NCI-H82 treated with DMSO at 0.1 percent for 48 hours (cell line): ENCODE measurements at regions not wholly inside any gene's neighbourhood (a gene's known extent, or its start where the extent isn't known, plus 50 kb on each side); places are given as distances from the start of the nearest gene placed in this dataset.
"Not testable (repeated sequence)": the region's sequence is repeated elsewhere in the genome, so short reads cannot be mapped to it uniquely, and the experiment has no call there.

Source experiments
- DNase-seq: peaks from one replicate; lab custom pipeline; 2025; ENCODE audit not compliant: unreplicated experiment; lab: John Stamatoyannopoulos, UW

DNA sequence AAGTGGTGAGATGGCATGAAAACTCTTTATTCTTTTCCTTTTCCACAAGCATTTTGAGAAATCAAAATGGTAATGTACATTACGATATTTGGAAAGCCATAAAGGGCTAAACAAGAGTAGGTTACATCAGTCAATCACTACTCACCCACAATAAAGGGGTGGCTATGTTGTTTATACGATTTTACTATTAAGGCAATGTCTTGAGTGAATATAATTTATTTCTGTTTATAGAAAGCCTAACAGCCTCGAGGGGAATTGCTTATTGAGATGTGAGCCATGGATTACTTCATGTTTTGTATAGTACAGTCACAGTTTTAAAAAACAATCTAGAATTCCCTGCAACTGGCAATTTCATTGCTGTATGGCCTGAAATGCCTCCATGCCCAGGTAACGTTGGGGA lies 237.5 kb upstream of the RBBP8 start:
- DNase-seq: no peak

DNA sequence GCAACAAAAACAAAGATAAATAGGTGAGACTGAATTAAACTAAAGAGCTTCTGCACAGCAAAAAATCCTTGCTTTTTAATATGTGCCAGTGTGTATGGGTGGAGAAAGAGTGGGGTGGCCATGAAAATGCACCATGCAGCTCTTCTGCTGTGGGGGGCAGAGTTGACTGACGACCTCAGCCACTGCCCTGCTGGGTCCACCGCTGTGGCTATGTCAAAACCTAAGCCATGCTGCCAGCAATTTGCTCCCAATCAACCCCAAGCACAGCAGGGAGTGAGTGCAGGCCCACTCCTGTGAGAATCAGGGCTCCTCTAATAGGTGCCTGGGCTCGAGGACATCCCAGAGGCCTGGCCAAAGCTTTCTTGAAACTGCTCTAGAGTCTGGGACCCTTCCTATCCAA lies 235.6 kb upstream of the RBBP8 start:
- no peak for DNase-seq

DNA sequence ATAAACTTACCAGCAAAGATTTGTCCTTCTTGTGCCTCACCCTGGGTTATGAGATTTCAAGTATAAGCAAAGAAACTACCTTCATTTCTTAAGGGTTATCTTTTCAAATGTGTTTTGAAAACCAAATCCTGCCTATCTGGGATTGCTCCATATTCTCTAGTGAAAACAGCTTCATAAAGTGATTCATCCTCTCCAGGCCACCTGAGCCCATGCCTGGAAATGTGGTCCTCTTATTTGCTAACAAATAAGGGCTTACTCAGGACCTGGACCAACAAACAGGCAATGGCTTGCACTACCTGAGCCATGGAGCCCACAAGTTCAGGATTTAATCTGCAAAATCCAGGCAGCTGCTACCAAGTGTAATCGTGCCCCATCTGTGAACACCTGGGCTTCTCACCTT lies 234.4 kb upstream of the RBBP8 start:
- no peak for DNase-seq

DNA sequence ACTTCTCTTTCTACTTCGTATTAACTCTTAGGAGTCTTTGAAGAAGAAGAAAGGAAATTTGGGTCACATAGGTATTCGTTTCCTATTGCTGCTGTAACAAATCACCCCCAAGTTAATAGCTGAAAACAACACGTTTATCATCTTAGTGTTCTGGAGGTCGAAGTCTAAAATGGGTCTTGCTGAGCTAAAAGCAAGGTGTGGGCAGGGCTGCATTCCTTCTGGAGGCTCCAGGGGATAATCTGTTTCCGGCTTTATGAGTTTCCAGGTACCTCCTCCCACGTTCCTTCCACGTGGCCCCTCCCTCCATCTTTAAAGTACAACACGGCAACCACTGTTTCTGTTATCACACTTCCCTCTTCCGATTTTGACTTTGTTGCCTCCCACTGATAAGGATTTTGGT lies 233.5 kb upstream of the RBBP8 start:
- DNase-seq: no peak

DNA sequence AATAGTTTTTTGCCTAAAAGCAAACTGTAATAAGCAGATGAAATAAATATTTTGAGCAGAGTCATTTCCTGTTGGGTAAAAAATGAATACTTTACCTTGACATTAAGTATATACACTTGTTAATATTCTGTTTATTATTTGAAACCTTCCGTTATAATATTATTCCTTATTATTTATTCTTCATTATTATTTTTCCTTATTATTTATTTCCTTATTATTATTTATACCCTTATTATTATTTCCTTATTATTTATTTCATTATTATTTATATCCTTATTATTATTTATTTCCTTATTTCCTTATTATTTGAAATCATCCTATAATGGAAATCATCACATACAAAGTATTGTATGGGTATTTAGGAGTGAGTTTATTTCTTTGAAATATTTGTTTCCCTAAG lies 232.2 kb upstream of the RBBP8 start:
- DNase-seq: no peak

DNA sequence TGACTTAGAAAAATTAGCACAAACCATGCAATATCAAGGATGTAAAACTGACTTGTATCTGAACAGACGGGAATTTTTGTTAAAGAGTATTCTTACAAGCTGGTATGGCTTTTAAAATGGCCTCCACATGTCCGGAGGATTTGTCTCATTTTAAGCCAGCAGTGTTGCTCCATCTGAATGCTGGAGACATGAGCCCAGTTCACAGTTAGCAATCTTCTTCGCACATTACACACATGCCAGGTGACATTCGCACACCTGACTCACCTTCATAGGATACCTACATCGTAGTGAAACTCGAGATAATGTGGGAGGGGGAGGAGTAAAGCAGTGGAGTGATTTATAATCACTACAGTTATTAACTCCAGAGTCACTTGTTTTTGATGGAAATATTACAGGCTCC lies 231.8 kb upstream of the RBBP8 start:
- no peak for DNase-seq

DNA sequence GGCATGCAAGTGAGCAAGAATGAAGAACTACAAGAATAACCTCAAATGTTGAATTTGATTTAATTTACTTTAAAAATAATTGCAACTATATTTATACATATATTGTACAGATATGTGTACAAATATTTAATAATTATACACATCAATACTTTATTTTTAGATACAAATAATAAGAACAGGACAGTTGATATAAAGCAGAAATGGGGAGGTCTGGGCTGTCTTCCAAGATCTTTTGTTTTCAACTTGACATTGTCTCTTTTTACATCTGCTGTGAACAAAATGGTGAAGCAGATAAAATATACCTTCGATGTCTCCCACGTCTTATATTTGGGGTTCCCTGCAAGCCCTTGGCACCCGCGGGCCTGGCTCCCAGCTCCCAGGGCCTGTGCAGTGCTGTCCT lies 231.3 kb upstream of the RBBP8 start:
- no peak for DNase-seq

DNA sequence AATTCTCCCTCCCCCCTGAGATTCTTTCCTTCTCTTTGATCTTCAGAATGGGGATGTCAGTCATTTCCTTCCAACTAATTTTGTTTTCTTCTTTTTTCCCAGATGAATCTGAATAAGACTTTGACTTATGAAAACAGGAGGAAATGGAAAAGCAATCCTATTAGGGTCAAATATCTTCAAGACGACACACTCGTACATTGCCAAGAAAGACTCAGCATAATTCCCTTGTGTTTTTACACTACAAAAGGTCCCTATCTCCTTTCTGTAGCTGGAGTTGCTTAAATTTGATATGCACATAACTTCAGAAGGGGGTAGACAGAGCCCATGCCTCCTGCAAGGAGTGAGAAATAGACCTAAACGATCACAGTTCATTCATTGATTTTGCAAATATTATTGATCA lies 230.3 kb upstream of the RBBP8 start:
- no peak for DNase-seq

DNA sequence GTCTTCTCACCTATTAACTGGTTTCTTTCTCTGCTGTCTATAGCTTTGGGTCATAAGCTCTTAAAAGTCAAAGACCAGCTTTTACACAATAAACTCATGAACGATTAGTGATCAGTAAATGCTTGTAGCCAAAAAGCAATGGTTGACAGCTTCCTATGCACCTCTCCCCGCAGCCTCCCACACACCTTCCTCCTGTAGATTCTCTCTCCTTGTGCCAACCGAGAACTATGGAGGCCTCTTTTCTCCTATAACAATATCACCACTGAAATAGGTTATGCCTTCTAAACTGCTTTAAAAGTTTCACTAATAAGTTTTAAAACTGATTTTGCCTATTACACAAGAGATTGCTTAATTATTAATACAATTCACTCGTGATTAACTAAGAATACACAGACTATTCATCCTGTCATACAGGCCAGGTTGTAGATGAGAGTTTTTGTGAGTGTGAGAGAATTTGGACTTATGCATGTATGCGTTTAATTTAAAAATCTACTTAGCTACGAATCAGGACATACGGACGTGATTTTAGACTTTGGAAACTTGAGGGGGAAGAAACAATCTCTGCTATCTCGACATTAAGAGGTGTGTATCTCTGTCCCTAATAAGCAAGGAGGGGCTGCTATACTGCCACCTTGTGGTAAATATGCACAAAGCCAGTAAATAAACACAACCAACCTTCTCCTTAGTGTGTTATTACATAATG lies 229.1 kb upstream of the RBBP8 start:
- DNase-seq: peak; percentile 7

DNA sequence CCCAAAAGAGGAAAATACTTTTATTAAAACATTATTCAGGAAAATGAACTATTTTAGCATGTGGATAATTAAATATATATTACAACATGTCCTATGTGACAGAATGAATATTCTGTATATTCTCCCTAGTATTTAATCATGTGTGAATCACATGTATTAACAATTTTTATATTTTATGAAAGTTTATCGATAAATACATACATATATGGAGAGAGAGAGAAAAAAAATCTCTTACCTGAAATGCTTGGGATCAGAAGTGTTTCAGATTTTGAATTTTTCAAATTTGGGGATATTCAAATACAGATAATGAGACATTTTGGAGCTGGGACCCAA lies 228.6 kb upstream of the RBBP8 start:
- DNase-seq: no peak

DNA sequence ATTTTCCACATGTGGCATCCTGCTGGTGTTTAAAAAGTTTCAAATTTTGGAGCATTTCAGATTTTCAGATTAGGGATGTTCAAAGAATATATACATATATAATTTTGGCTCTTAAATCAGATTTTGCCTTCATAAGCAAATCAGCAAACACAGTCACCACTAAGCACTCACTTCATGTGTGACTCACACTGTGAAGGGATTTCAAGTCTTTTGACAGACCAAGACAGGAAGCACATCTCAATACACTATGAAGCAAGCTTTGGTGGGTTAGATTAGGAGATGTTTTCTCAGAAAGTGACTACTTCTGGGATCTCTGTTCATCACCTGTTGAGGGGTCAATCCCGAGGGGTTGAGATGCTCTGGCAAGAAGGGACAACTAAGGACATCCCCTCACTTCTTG lies 227.8 kb upstream of the RBBP8 start:
- DNase-seq: no peak

DNA sequence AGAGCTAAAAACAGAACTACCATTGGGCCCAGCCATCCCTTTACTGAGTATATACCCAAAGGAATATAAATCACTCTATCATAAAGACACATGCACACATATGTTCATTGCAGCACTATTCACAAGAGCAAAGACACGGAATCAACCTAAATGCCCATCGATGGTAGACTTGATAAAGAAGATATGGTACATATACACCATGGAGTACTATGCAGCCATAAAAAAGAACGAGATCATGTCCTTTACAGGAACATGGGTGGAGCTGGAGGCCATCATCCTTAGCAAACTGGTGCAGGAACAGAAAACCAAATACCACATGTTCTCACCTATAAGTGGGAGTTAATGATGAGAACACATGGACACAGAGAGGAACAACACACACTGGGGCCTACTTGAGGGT lies 227.1 kb upstream of the RBBP8 start:
- DNase-seq: not testable (repeated sequence)

DNA sequence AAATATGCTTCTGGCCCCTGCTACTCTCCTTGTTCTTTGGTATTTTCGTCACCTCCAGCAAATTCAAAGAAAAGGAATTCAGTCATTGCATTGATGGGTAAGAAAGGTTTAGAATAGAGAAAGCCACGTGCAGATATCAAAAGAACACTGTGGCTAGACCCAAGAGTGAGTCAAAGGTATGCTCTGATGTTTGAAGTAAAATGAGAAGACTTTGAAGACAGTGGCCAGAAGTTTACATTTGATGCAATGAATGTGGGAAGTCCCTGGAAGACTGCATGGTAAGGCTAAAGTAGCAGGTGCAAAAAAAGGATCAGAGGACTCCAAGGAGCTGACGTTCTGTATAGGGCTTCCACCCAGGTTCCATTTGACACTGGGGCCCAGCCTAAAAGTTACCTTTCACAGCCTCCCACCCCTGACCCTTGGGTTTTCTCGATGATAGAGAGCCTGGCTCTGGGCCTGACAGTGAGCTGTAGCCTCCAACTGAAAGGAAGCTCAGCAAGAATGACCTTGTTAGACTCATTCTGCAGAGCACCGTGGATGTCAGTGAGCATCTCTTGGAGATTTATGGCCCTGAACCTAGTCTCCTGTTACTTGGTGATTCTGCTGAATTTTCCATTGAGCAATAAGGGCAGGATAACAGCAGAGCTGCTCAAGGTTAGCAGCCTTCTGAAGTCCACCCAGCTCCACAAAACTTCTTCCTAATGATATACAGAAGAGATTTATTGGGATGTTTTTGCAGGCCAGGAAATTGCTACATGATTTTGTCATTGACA lies 223.7 kb upstream of the RBBP8 start:
- DNase-seq: no peak

DNA sequence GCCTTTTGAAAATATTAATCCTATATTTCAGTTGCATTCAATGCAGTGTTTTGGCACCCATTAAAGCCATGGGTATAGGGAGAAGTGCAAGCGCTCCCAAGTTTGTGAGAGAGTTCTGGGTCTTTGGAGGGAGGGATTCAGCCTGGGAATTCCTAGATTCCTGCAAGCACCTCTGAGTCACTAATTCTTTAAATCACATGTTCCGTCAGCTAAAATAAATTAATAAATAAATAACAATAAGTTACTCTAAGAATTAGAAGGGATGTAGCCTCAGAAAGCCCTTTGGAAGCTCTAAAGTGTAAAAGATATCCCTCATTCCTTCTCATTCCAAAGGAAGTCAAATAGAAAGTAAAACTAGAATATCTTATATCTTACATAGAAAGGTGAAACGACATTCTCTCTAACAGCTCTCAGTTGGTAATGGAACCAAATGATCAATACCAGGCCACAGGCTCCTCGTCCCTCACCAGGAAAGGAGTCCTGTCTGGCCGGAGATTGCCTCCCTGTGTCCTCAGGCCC lies 222.4 kb upstream of the RBBP8 start:
- DNase-seq: no peak

DNA sequence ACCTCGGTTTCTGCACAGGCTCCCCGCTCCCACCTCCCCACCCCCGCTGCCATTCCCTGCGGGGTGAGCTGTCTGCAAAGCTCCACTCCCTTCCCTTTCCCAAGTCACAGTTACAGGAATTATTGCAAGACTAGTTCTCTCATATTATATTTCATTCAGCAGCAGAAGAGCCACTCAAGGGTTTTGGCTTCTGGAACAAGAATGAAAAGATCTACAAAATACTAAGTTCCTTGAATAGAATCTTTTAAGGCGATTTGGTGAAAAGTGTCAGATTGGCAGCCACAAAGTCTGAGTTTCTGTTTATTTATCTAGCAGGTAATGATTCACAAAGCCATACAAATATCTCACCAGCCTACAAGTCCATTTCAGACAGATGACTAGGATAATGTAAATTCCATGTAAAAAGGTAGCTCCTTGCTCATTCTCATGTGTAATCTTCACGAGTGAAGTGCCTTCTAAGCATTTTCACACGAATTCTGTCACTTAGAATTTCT lies 221.9 kb upstream of the RBBP8 start:
- no peak for DNase-seq

DNA sequence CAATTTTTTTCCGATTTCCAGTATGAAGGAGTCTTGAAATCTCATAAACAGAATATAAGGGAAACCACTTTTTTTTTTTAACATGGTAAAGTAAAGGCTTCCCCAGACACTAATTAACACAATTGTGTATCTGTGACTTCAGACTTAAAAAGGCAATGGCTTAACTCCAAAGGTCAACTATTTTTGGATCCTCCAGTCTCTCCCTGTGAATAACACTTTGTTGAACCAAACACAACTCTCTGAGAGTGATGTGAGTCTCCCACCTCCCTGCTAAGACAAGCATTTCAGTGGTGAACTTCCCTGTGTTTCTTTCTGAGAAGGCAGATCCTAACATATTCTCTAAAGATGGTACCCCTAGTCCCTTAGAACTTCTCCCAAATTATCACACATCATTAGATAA lies 219.6 kb upstream of the RBBP8 start:
- no peak for DNase-seq

DNA sequence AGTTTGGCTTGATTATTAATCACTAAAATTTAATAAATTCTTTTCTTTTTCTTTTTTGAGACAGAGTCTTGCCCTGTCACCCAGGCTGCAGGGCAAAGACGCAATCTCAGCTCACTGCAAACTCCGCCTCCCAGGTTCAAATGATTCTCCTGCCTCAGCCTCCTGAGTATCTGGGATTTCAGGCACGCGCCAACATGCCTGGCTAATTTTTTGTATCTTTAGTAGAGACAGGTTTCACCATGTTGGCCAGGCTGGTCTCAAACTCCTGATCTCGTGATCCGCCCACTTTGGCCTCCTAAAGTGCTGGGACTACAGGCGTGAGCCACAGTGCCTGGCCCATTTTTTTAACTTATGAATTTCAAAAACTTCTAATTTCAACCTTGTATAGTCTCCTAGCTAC lies 215.6 kb upstream of the RBBP8 start:
- DNase-seq: not testable (repeated sequence)

DNA sequence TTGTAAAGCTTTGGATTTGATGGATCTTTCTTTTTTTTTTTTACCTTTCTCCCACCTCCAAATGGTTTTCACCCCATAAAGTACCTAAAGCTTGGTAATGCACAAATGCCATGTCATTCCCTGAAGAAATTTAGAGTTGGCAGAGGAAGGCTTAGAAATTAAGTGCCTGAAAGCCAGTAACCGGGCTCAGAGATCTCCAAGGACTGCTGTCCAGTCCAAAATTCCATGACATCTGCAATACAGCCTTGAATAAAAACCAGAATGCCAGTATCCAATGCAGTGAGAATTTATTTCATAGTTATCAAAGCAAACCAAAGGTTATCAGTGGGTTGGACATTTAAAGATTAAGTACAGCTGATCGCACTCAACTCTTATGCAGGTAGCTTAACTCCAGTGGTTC lies 209.9 kb upstream of the RBBP8 start:
- DNase-seq: no peak

DNA sequence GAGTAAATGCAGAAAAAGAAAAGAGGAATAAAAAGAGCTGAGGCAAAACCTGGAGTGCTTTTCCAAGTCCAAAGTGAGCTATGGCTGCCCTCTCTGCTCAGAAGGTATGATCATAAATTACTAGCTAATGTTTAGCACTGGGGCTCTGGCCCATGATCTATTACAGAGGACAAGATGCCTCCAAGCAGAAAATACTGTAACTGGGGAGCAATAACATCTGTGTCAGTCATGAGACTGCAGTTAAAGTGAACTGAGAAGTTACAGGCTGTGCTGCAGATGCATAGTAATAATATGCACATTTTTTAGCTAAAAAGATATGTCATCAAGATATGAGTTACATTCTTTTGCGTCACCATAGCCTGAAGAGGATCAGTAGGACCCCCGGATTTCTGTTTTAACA lies 209.4 kb upstream of the RBBP8 start:
- DNase-seq: no peak

DNA sequence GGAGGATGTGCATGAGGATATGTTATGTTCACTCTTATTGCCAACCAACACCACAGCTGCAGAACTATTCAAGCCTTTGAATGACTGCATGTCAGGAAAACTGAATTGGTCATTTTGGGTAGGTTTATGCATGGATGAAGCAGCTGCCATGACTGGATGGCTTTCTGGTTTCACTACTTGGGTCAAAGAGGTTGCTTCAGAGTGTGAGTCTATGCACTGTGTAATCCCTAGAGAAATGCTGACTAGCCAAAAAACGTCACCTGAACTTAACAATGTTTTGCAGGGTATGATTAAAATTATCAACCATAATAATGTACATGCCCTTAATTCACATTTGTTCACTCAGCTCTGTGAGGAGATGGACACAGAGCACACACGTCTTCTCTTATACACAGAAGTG lies 206.7 kb upstream of the RBBP8 start:
- DNase-seq: no peak

DNA sequence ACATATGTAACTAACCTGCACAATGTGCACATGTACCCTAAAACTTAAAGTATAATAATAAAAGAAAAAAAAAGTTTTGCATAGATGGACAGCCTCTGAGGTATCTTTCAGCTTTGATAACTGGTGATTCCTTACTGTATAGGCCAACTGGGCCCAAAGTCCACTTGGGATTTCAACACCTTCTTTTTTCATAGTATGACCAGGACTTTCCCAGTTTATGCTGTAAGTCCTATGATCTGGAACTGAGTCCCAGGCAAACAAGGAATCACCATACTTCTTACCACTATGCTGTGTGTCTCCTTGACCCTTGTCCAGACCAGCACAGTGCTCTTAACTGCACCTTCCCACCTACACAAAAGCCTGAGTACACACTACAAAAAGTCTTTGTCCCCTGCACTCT lies 205.1 kb upstream of the RBBP8 start:
- no peak for DNase-seq

DNA sequence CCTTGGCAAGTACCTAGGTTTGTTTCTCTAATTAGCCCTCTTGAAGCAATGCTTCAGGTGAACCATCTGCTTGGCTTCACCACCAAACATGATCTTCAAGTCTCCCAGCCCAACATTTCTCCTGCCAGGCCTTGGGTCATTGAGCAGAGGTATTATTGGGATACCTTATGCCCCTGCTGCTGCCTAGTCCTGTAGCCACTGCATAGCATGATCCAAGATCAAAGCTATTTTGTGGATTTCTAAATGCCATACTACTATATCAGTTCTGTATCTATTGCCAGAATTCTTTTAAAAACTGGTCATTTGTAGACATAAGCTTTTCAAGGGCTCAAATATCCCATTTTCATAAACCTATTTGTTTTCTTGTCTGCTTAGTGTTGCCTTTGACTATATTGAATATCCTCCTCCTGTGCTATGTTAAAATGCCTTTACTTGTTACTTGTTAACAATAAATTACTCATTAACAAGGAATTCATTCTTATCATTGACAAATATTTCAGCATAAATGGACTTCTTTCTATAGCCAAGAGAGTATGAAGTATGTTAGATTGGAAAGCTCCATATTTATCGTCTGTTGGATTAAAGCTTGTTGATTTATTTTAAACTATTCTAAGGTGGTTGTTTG lies 204.5 kb upstream of the RBBP8 start:
- DNase-seq: no peak
